ENCODE measurements at regions not wholly inside any gene's neighbourhood (a gene's known extent, or its start where the extent isn't known, plus 50 kb on each side); places are given as distances from the start of the nearest gene placed in this dataset.

DNA sequence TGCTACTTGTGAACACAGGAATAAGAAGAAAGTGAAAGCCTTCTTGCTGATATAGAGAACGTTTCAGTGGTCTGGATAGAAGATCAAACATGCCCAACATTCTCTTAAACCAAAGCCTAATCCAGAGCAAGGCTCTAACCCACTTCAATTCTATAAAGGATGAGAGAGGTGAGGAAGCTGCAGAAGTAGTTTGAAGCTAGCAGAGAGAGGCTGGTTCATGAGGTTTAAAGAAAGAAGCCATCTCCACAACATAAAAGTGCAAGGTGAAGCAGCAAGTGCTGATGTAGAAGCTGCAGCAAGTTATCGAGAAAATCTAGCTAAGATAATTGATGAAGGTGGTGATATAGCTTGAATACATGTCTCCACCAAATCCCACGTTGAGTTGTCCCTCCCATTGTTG is 383.3 kb upstream of the ASIC2 start:
- no peaks in the 10 kb centered on the region for H3K4me1 Mint-ChIP-seq
- Histone ChIP-seq H3K4me1 (ENCODE audit: control insufficient read depth in 1 of 2, extremely low read depth in 1 of 2, insufficient read depth in 2 of 2, low read length in 2 of 2) (no peaks in the 10 kb centered on the region), H3K9me3 (no peaks in the 10 kb centered on the region), H3K4me3 (ENCODE audit: control insufficient read depth in 1 of 2, extremely low read depth in 1 of 2, low read length in 1 of 2) (no peak overlapping the region), H3K27me3 (replicated peaks in 1 of 2; ENCODE audit: control insufficient read depth in 2 of 2, extremely low read depth in 1 of 2, insufficient read depth in 2 of 2, low read length in 1 of 2) (peaks cover 0 to 7% of the 10 kb centered on the region in 2 experiments), H3K27ac (ENCODE audit: low read length) (no peak overlapping the region), H3K36me3 (ENCODE audit: control insufficient read depth in 2 of 2, extremely low read depth in 1 of 2, insufficient read depth in 1 of 2, low read length in 1 of 2) (no peaks in the 10 kb centered on the region)
- DNase-seq (no peak), ATAC-seq (replicated peaks in 1 of 4) (no peak)
- no CpG with 5 or more reads among the region's 3 CpGs for WGBS (ENCODE audit: insufficient coverage)
- H3K4me3 Mint-ChIP-seq, result no peak overlapping the region
- H3K27me3 Mint-ChIP-seq, result peaks cover 0 to 9% of the 10 kb centered on the region in 2 donors
- no peaks in the 10 kb centered on the region for H3K36me3 Mint-ChIP-seq
- POLR2A ChIA-PET, result no interaction called here
- no peak overlapping the region for H3K27ac Mint-ChIP-seq
- CTCF ChIA-PET, result no interaction called here
- no peaks in the 10 kb centered on the region for H3K9me3 Mint-ChIP-seq

DNA sequence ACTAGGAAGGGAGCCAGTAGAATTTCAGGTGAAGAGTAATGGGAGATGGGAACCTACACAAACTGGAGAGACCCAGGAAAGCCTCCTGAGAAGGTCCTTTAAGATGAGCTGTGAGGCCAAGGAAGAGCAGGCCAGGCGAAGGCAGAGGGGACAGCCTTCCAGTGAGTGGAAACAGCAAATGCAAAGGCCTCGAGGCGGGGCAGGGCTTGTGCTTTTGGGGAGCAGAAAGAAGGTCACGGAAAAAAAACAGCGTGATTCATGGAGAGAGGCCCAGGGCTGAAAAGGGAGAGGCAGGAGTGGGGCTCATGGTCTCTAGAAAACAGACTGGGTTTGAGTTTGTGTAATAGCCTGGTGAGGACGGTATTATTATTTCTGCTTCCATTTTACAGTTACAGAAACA is 386.5 kb upstream of the ASIC2 start:
- Histone ChIP-seq H3K4me1 (ENCODE audit: control insufficient read depth in 1 of 2, extremely low read depth in 1 of 2, insufficient read depth in 2 of 2, low read length in 2 of 2) (no peaks in the 10 kb centered on the region), H3K27me3 (replicated peaks in 1 of 2; ENCODE audit: control insufficient read depth in 2 of 2, extremely low read depth in 1 of 2, insufficient read depth in 2 of 2, low read length in 1 of 2) (no peaks in the 10 kb centered on the region), H3K9me3 (no peaks in the 10 kb centered on the region), H3K27ac (ENCODE audit: low read length) (no peak overlapping the region), H3K4me3 (ENCODE audit: control insufficient read depth in 1 of 2, extremely low read depth in 1 of 2, low read length in 1 of 2) (no peak overlapping the region), H3K36me3 (ENCODE audit: control insufficient read depth in 2 of 2, extremely low read depth in 1 of 2, insufficient read depth in 1 of 2, low read length in 1 of 2) (no peaks in the 10 kb centered on the region)
- Mint-ChIP-seq H3K4me1 (no peaks in the 10 kb centered on the region), H3K36me3 (no peaks in the 10 kb centered on the region), H3K27ac (no peak overlapping the region), H3K4me3 (no peak overlapping the region), H3K9me3 (no peaks in the 10 kb centered on the region), H3K27me3 (no peaks in the 10 kb centered on the region)
- WGBS (ENCODE audit: insufficient coverage), result 65% methylated on average over 5 of the region's 6 CpGs
- POLR2A ChIA-PET, result no interaction called here
- CTCF ChIA-PET, result no interaction called here
- DNase-seq (no peak), ATAC-seq (replicated peaks in 1 of 4) (no peak)

DNA sequence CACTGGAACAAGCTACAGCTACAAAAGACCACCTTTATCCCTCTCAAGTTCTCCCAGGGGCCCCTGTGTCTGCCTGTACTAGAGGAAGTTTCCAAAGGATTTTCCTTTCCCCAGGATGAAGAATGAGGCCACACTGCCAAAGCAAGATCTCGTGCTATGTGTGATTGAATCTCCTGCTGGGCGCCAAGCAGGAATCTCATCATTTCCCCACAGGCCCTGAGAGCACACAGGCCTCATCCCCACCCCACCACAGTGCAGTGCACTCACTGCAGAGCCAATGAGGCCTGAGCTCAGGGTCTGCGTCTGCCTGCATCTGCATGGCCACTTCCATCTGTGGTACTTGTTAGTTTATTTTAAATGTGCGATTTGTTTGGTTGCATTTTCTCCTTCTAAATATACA is 387.4 kb upstream of the ASIC2 start:
- Mint-ChIP-seq H3K27ac (no peak overlapping the region), H3K27me3 (no peaks in the 10 kb centered on the region), H3K9me3 (no peaks in the 10 kb centered on the region), H3K4me1 (no peaks in the 10 kb centered on the region), H3K4me3 (no peak overlapping the region), H3K36me3 (no peaks in the 10 kb centered on the region)
- DNase-seq, result no peak
- POLR2A ChIA-PET, result no interaction called here
- H3K9me3 ChIP-seq, result no peaks in the 10 kb centered on the region
- no peak overlapping the region for H3K27ac ChIP-seq (ENCODE audit: low read length)
- ATAC-seq (replicated peaks in 1 of 4), result no peak
- WGBS (ENCODE audit: insufficient coverage), result no CpG with 5 or more reads among the region's 4 CpGs
- no peak overlapping the region for H3K4me3 ChIP-seq (ENCODE audit: control insufficient read depth in 1 of 2, extremely low read depth in 1 of 2, low read length in 1 of 2)
- CTCF ChIA-PET, result no interaction called here
- H3K4me1 ChIP-seq (ENCODE audit: control insufficient read depth in 1 of 2, extremely low read depth in 1 of 2, insufficient read depth in 2 of 2, low read length in 2 of 2), result no peaks in the 10 kb centered on the region
- no peaks in the 10 kb centered on the region for H3K27me3 ChIP-seq (replicated peaks in 1 of 2; ENCODE audit: control insufficient read depth in 2 of 2, extremely low read depth in 1 of 2, insufficient read depth in 2 of 2, low read length in 1 of 2)
- no peaks in the 10 kb centered on the region for H3K36me3 ChIP-seq (ENCODE audit: control insufficient read depth in 2 of 2, extremely low read depth in 1 of 2, insufficient read depth in 1 of 2, low read length in 1 of 2)

DNA sequence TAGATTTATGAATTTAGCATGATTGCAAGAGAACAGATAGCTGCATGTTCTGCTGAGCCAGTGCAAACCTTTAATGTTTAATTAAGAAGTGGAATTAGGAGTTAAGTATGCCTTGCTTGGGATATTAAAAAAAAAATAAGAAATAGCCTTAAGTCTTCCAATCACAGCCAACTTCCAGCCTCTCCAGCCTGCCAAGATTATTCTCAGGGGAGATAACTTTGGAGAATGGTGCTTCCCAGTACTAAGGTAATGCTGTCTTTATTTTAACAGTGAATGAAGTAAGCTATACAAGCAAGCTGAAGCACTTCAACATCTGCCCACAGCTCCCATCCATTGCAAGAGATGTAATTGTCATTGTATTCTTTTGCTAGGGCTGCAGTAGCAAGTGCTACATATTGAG is 389.5 kb upstream of the ASIC2 start:
- H3K27me3 Mint-ChIP-seq, result no peaks in the 10 kb centered on the region
- no peak overlapping the region for H3K4me3 Mint-ChIP-seq
- DNase-seq, result no peak
- POLR2A ChIA-PET, result no interaction called here
- no peaks in the 10 kb centered on the region for H3K9me3 Mint-ChIP-seq
- H3K27ac Mint-ChIP-seq, result no peak overlapping the region
- H3K27me3 ChIP-seq (replicated peaks in 1 of 2; ENCODE audit: control insufficient read depth in 2 of 2, extremely low read depth in 1 of 2, insufficient read depth in 2 of 2, low read length in 1 of 2), result peaks cover 0 to 8% of the 10 kb centered on the region in 2 experiments
- CTCF ChIA-PET, result interaction anchor here in 1 of 2 donors (0.6 to 0.7 kb wide), 2 partner anchors 67 to 500 kb away, joined by 3 to 5 read pairs; no protein-coding TSS in a partner anchor
- H3K4me1 ChIP-seq (ENCODE audit: control insufficient read depth in 1 of 2, extremely low read depth in 1 of 2, insufficient read depth in 2 of 2, low read length in 2 of 2), result no peaks in the 10 kb centered on the region
- no peak overlapping the region for H3K4me3 ChIP-seq (ENCODE audit: control insufficient read depth in 1 of 2, extremely low read depth in 1 of 2, low read length in 1 of 2)
- no peak overlapping the region for H3K27ac ChIP-seq (ENCODE audit: low read length)
- ATAC-seq (replicated peaks in 1 of 4), result no peak
- no peaks in the 10 kb centered on the region for H3K36me3 Mint-ChIP-seq
- H3K4me1 Mint-ChIP-seq, result no peaks in the 10 kb centered on the region
- H3K36me3 ChIP-seq (ENCODE audit: control insufficient read depth in 2 of 2, extremely low read depth in 1 of 2, insufficient read depth in 1 of 2, low read length in 1 of 2), result no peaks in the 10 kb centered on the region
- H3K9me3 ChIP-seq, result no peaks in the 10 kb centered on the region

DNA sequence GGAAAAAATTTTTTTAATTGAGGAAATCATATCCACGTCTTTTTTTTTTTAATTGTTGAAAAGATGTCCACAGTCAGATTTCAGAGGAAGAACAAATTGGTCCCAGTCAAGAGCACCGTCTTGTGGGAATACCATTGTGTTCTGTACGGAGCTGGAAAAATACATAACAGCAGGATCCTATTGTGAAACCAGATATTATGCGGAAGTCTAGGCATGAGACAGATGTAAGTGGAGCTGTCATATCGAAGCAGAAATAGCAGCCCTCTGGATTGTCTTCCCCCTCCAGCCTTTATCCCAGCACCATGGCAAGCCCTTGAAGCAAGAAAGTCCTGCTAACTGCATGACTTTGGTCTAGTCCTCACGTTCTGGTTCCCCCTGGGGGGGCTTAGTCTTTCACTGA is 391.6 kb upstream of the ASIC2 start:
- no peaks in the 10 kb centered on the region for H3K4me1 Mint-ChIP-seq
- no peak for ATAC-seq (replicated peaks in 1 of 4)
- CTCF ChIA-PET, result interaction anchor here in 1 of 2 donors (0.5 to 0.8 kb wide), 3 partner anchors 9 to 63 kb away, joined by 3 to 6 read pairs (median 4); no protein-coding TSS in a partner anchor

DNA sequence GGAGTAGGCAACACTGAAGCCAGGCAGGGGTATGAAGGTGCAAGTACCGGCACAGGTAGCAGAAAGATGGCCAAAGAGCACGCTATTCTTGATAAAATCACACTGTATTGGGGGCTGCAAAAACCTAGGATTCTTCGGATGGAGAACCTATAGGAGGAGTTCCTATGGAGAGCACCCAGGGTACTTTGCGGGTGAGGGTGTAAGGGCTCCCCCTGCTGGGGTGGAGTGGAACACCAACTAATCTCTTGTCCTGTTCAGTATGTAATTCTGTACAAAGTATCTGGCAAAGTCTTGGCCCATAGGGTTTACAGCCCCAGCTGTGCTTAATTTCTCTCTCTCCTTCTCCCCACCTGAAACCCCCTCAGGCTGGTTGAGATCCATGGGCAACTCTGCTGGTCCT is 393.1 kb upstream of the ASIC2 start:
- ATAC-seq (replicated peaks in 1 of 4), result no peak
- peaks cover 0 to 4% (median 0%) of the 10 kb centered on the region in 3 donors for H3K9me3 Mint-ChIP-seq
- no peaks in the 10 kb centered on the region for H3K4me1 Mint-ChIP-seq
- ChIA-PET POLR2A (no interaction called here), CTCF (no interaction called here)
- no peak overlapping the region for H3K27ac Mint-ChIP-seq
- H3K36me3 Mint-ChIP-seq, result no peaks in the 10 kb centered on the region
- no peaks in the 10 kb centered on the region for H3K36me3 ChIP-seq (ENCODE audit: control insufficient read depth in 2 of 2, extremely low read depth in 1 of 2, insufficient read depth in 1 of 2, low read length in 1 of 2)
- H3K27ac ChIP-seq (ENCODE audit: low read length), result no peak overlapping the region
- H3K4me3 Mint-ChIP-seq, result no peak overlapping the region
- H3K4me3 ChIP-seq (ENCODE audit: control insufficient read depth in 1 of 2, extremely low read depth in 1 of 2, low read length in 1 of 2), result no peak overlapping the region
- peaks cover 0 to 8% of the 10 kb centered on the region in 2 experiments for H3K27me3 ChIP-seq (replicated peaks in 1 of 2; ENCODE audit: control insufficient read depth in 2 of 2, extremely low read depth in 1 of 2, insufficient read depth in 2 of 2, low read length in 1 of 2)
- no peaks in the 10 kb centered on the region for H3K9me3 ChIP-seq
- DNase-seq, result peak in 1 of 35 experiments; percentile 21
- peaks cover 0 to 3% of the 10 kb centered on the region in 2 donors for H3K27me3 Mint-ChIP-seq
- H3K4me1 ChIP-seq (ENCODE audit: control insufficient read depth in 1 of 2, extremely low read depth in 1 of 2, insufficient read depth in 2 of 2, low read length in 2 of 2), result no peaks in the 10 kb centered on the region
- WGBS (ENCODE audit: insufficient coverage), result 85% methylated on average over 3 of the region's 4 CpGs

More for the DNA sequence above, 391.6 kb upstream of the ASIC2 start:
- WGBS (ENCODE audit: insufficient coverage), result 81% methylated on average over 3 of the region's 6 CpGs
- DNase-seq, result no peak
- H3K9me3 Mint-ChIP-seq, result peaks cover 0 to 4% (median 0%) of the 10 kb centered on the region in 3 donors
- peaks cover 0 to 3% of the 10 kb centered on the region in 2 donors for H3K27me3 Mint-ChIP-seq
- H3K9me3 ChIP-seq, result no peaks in the 10 kb centered on the region
- H3K4me3 Mint-ChIP-seq, result no peak overlapping the region
- H3K27ac ChIP-seq (ENCODE audit: low read length), result no peak overlapping the region
- no peak overlapping the region for H3K27ac Mint-ChIP-seq
- peaks cover 0 to 8% of the 10 kb centered on the region in 2 experiments for H3K27me3 ChIP-seq (replicated peaks in 1 of 2; ENCODE audit: control insufficient read depth in 2 of 2, extremely low read depth in 1 of 2, insufficient read depth in 2 of 2, low read length in 1 of 2)
- no peaks in the 10 kb centered on the region for H3K4me1 ChIP-seq (ENCODE audit: control insufficient read depth in 1 of 2, extremely low read depth in 1 of 2, insufficient read depth in 2 of 2, low read length in 2 of 2)
- no peak overlapping the region for H3K4me3 ChIP-seq (ENCODE audit: control insufficient read depth in 1 of 2, extremely low read depth in 1 of 2, low read length in 1 of 2)
- no peaks in the 10 kb centered on the region for H3K36me3 ChIP-seq (ENCODE audit: control insufficient read depth in 2 of 2, extremely low read depth in 1 of 2, insufficient read depth in 1 of 2, low read length in 1 of 2)
- POLR2A ChIA-PET, result no interaction called here
- H3K36me3 Mint-ChIP-seq, result no peaks in the 10 kb centered on the region

DNA sequence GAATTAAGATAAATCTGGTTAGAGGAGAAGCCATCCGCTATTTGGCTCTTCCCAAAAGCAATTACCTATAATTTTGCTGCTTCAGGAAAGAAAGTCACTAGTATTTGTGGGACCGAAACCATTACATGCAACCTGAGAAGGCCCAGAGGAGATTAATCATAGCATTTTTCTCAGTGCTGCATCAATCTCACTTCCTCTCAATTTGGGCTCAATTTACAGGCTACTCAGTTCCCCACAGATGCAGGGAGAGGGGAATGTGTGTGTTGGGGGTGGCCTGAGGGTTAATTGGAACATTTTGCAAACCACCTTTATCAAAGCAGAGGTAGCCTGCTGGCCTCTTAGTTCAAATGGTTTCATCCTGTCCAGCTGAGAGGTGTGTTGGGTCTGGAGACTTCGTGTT is 394.7 kb upstream of the ASIC2 start:
- POLR2A ChIA-PET, result no interaction called here
- WGBS (ENCODE audit: insufficient coverage), result 76% methylated on average over 3 of the region's 3 CpGs
- DNase-seq (no peak), ATAC-seq (replicated peaks in 1 of 4) (no peak)
- Histone ChIP-seq H3K27ac (ENCODE audit: low read length) (no peak overlapping the region), H3K4me3 (ENCODE audit: control insufficient read depth in 1 of 2, extremely low read depth in 1 of 2, low read length in 1 of 2) (no peak overlapping the region), H3K9me3 (no peaks in the 10 kb centered on the region), H3K27me3 (replicated peaks in 1 of 2; ENCODE audit: control insufficient read depth in 2 of 2, extremely low read depth in 1 of 2, insufficient read depth in 2 of 2, low read length in 1 of 2) (peaks cover 0 to 8% of the 10 kb centered on the region in 2 experiments), H3K4me1 (ENCODE audit: control insufficient read depth in 1 of 2, extremely low read depth in 1 of 2, insufficient read depth in 2 of 2, low read length in 2 of 2) (no peaks in the 10 kb centered on the region), H3K36me3 (ENCODE audit: control insufficient read depth in 2 of 2, extremely low read depth in 1 of 2, insufficient read depth in 1 of 2, low read length in 1 of 2) (no peaks in the 10 kb centered on the region)
- Mint-ChIP-seq H3K9me3 (peaks cover 0 to 4% (median 0%) of the 10 kb centered on the region in 3 donors), H3K4me3 (no peak overlapping the region), H3K27me3 (peaks cover 0 to 3% of the 10 kb centered on the region in 2 donors), H3K27ac (no peak overlapping the region), H3K36me3 (no peaks in the 10 kb centered on the region), H3K4me1 (no peaks in the 10 kb centered on the region)
- CTCF ChIA-PET, result interaction anchor here in 1 of 2 donors (0.6 kb wide), 1 partner anchor 63 kb away, joined by 3 read pairs; no protein-coding TSS in a partner anchor
